Islet precursor cell (in vitro differentiated cells): ENCODE measurements at regions not wholly inside any gene's neighbourhood (a gene's known extent, or its start where the extent isn't known, plus 50 kb on each side); places are given as distances from the start of the nearest gene placed in this dataset.
A peak's percentile ranks its signal among the peaks of the same experiment; 100 is the strongest.
"Not testable (repeated sequence)": the region's sequence is repeated elsewhere in the genome, so short reads cannot be mapped to it uniquely, and the experiment has no call there.

ENCODE experiments used
- DNase-seq: peaks from one replicate; pipeline ENCODE4 v3.0.0-alpha.2; 2018

DNA sequence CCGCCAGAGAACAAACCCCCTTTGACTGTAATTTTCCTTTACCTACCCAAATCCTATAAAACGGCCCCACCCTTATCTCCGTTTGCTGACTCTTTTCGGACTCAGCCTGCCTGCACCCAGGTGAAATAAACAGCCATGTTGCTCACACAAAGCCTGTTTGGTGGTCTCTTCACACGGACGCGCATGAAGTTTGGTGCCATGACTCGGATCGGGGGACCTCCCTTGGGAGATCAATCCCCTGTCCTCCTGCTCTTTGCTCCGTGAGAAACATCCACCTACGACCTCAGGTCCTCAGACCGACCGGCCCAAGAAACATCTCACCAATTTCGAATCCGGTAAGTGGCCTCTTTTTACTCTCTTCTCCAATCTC lies 52.1 kb upstream of the FAM124A start:
- not testable (repeated sequence) for DNase-seq

DNA sequence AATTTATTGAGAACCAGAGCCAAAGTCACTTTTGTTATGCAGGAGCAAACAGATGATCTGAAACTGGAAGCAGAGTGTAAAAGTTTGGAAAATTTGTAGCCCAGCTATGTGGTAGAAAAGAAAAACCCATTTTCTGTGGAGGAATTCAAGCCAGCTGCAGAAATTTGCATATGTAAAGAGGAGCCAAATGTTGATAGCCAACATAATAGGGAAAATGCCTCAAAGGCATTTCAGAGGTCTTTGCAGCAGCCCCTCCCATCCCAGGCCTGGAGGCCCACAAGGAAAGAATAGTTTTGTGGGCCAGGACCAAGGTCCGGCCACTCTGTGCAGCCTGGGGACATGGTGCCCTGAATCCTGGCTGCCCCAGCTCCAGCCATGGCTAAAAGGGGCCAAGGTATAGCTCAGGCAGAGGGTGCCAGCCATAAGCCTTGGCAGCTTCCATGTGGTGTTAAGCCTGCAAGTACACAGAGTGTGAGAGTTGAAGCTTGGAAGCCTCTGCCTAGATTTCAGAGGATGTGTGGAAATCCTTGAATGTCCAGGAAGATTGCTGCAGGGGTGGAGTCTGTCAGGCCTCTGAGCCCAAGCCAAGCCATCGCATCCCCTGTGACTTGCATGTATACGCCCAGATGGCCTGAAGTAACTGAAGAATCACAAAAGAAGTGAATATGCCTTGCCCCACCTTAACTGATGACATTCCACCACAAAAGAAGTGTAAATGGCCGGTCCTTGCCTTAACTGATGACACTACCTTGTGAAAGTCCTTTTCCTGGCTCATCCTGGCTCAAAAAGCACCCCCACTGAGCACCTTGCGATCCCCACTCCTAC lies 52.7 kb upstream of the FAM124A start:
- DNase-seq = peak; percentile 57

DNA sequence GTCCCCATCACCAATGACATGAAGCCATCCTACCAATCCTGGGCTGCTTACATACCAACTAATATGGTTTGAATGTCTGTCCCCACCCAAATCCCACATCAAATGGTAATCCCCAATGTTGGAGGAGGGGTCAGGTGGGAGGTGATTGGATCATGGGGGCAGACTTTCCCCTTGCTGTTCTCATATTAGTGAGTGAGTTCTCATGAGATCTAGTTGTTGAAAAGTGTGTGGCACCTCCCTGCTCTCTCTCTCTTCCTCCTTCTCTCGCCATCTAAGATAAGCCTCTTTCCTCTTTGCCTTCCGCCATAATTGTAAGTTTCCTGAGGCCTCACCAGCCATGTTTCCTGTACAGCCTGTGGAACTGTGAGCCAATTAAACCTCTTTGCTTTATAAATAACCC lies 53.6 kb upstream of the FAM124A start:
- no peak for DNase-seq

DNA sequence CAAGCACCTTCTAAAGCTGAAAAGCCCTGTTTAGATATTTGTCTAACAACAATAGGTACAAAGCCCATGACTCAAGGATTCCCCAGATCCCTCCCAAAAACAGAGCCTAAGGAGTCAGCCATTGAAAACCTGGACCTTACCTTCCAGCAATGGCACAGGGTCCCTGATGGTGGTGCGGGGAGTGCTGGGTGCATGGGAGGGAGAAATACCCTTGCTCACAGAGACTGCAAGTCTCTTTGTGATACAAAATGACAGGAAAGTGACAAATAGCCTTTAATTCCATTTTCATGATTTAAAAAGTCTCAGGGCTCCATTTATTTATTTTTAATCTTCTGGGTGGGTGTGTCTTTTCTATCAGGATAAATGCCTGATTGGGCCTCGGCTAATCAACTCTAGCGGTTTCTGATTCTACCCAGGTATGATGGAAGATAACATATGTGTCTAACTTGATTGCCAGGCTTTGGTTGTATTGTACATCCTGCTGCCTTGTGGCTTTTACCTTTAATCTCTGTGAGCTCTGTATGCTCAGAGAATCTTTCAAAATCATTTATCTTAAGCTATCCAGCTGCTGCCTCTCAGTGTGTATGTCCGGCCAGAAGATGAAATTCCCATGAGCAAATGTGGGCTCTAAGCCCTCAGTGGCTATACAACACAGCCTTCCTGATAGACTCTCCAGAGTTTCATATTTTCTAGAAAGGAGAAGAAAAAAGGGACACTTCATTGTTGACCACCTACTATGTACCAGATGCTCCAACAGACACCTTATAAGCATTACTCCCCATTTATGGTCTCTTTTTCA lies 54.6 kb upstream of the FAM124A start:
- no peak for DNase-seq

DNA sequence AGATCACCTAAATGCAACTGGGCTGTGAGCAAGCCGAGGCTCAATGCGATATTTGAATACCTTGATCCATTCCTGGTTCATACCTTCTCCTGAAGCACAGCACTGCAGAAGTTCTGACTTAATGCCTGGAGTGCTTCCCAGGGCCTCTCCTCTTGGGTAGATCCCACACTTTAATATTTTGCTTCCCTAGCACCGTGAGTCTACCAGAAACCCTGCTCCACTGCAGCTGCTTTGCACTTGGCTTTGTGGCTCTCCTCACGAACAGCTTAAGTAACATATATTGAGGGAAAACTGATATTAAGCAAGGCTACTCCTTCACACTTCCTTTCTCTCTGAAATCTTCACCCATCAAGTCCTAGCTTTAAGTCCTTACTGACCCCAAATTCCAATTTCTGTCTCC lies 51.6 kb upstream of the C13orf42 start:
- no peak for DNase-seq
